Transverse colon (tissue), 4 donors: ENCODE measurements at regions not wholly inside any gene's neighbourhood (a gene's known extent, or its start where the extent isn't known, plus 50 kb on each side); places are given as distances from the start of the nearest gene placed in this dataset.

Source experiments
- DNase-seq: peaks from one replicate; pipeline ENCODE4 v3.0.0-alpha.2; 2019
- H3K27ac ChIP-seq, 4 donors: fragments of 200-600 bp; sonication (generic); 2 replicates each; pipeline ENCODE4 v1.5.1; 2016 to 2018; ENCODE audit warnings: inconsistent platforms in 4 of 4
- H3K27me3 ChIP-seq: fragments of 200-600 bp; sonication (generic); 2 replicates; pipeline ENCODE4 v1.5.1; 2017; ENCODE audit warnings: inconsistent platforms
- H3K36me3 ChIP-seq, 4 donors: fragments of 200-600 bp; sonication (generic); 2 replicates each; pipeline ENCODE4 v1.5.1; 2017 to 2019; ENCODE audit warnings: inconsistent platforms in 4 of 4
- H3K4me1 ChIP-seq, 4 donors: fragments of 200-600 bp; sonication (generic); 2 replicates each; pipeline ENCODE4 v1.5.1; 2017 to 2020; ENCODE audit warnings: inconsistent platforms in 4 of 4
- H3K4me3 ChIP-seq, 4 donors: fragments of 200-600 bp; sonication (generic); 1 replicate in 1 of 4; 2 replicates in 3 of 4; pipeline versions ENCODE4 v1.5.1 to v1.6.1; 2017 to 2019; ENCODE audit warnings: inconsistent platforms in 4 of 4
- H3K9me3 ChIP-seq, 2 donors: fragments of 200-600 bp; sonication (generic); 2 replicates each; pipeline ENCODE4 v1.5.1; 2017 to 2019; ENCODE audit warnings: inconsistent platforms in 2 of 2
- CTCF ChIP-seq, 5 experiments: fragments of 200-600 bp in 3 of 5; fragments of 450-650 bp in 2 of 5; sonication (generic) in 3 of 5; IDR thresholded peaks; 1 replicate in 2 of 5; 2 replicates in 3 of 5; pipeline ENCODE4 v1.5.1; 2016 to 2017; ENCODE audit warnings: antibody characterized with exemption in 5 of 5, inconsistent platforms in 3 of 5, mild to moderate bottlenecking in 2 of 5, moderate library complexity in 1 of 5
- EP300 ChIP-seq: sonication (generic); formaldehyde crosslinking; IDR thresholded peaks from one replicate; pipeline ENCODE4 v1.6.1; 2017; ENCODE audit warnings: antibody characterized with exemption, low read depth
- POLR2A ChIP-seq: fragments of 450-650 bp; IDR thresholded peaks from one replicate; pipeline ENCODE4 v1.6.1; 2016; ENCODE audit warnings: antibody characterized with exemption, mild to moderate bottlenecking, moderate library complexity
- POLR2AphosphoS5 ChIP-seq, 3 donors: sonication (generic); formaldehyde crosslinking; IDR thresholded peaks; one replicate each; pipeline ENCODE4 v1.6.1; 2016; ENCODE audit warnings: antibody characterized with exemption in 3 of 3
- WGBS, 2 donors: methylation state at CpG; one replicate each; pipeline ENCODE4 v1.1.5; 2018; ENCODE audit warnings: low coverage in 1 of 2; 5-methylcytosine and 5-hydroxymethylcytosine counted together
- in situ Hi-C, 4 donors: fragments of 200-750 bp; cut with MboI; loops; one replicate each; pipeline versions ENCODE4 v1.15.0 to v1.15.1; 2017; ENCODE audit warnings: low sequenced_read_pairs in 3 of 4, low pct_ligation_motif_present in 1 of 4, low pct_unique_long_range_greater_than_20kb in 1 of 4
- intact Hi-C: fragments of 100-400 bp; cut with DNase I; formaldehyde crosslinking; loops from one replicate; pipeline ENCODE4 v1.15.1; 2023; ENCODE audit warnings: low total_unique reads

GRCh38 chr13:83470133-83470797, 412.0 kb downstream of the SLITRK1 start:
- Histone ChIP-seq H3K4me3 (no peak overlapping the region), H3K9me3 (peaks cover 3 to 4% of the 10 kb centered on the region in 2 donors), H3K4me1 (no peaks in the 10 kb centered on the region), H3K27me3 (no peaks in the 10 kb centered on the region), H3K27ac (no peak overlapping the region), H3K36me3 (no peaks in the 10 kb centered on the region)
- no peak for DNase-seq
- in situ Hi-C loops (no loop called here), intact Hi-C loops (no loop called here)
- TF ChIP-seq POLR2A: no peak
- TF ChIP-seq EP300: no peak
- no peak for TF ChIP-seq CTCF (IDR thresholded peaks at IDR 0.05)
- no peak for TF ChIP-seq POLR2AphosphoS5 (IDR thresholded peaks at IDR 0.05)
- 50 to 65% methylated on average over 4 of the region's 4 CpGs for WGBS, 2 donors

- Histone ChIP-seq H3K36me3 (no peaks in the 10 kb centered on the region), H3K9me3 (peaks cover 0 to 4% of the 10 kb centered on the region in 2 donors), H3K4me3 (no peak overlapping the region), H3K27me3 (no peaks in the 10 kb centered on the region), H3K27ac (no peak overlapping the region), H3K4me1 (no peaks in the 10 kb centered on the region)
- WGBS, 2 donors: 88 to 93% methylated on average over 5 to 11 of the region's 11 CpGs
- no peak for DNase-seq
- no peak for TF ChIP-seq POLR2A
- TF ChIP-seq POLR2AphosphoS5 (IDR thresholded peaks at IDR 0.05): no peak
- TF ChIP-seq CTCF (IDR thresholded peaks at IDR 0.05): no peak
- TF ChIP-seq EP300: no peak
- intact Hi-C loops: no loop called here
- in situ Hi-C loops: no loop called here
Measured at GRCh38 chr13:83453723-83454122, 428.6 kb downstream of the SLITRK1 start.

- intact Hi-C loops (no loop called here), in situ Hi-C loops (no loop called here)
- Histone ChIP-seq H3K9me3 (peaks cover 0 to 4% of the 10 kb centered on the region in 2 donors), H3K27ac (no peak overlapping the region), H3K36me3 (no peaks in the 10 kb centered on the region), H3K4me1 (no peaks in the 10 kb centered on the region), H3K27me3 (no peaks in the 10 kb centered on the region), H3K4me3 (no peak overlapping the region)
- TF ChIP-seq POLR2A (no peak), POLR2AphosphoS5 (IDR thresholded peaks at IDR 0.05) (no peak), EP300 (no peak), CTCF (IDR thresholded peaks at IDR 0.05) (no peak)
- 92% methylated on average over 13 of the region's 13 CpGs; no CpG with 5 or more reads in 1 of the 2 donors for WGBS, 2 donors
- DNase-seq: no peak
Measured at GRCh38 chr13:83453300-83453699, 429.0 kb downstream of the SLITRK1 start.

- H3K36me3 ChIP-seq: no peaks in the 10 kb centered on the region
- DNase-seq: no peak
- TF ChIP-seq EP300 (no peak), POLR2A (no peak), POLR2AphosphoS5 (IDR thresholded peaks at IDR 0.05) (no peak), CTCF (IDR thresholded peaks at IDR 0.05) (no peak)
- in situ Hi-C loops (no loop called here), intact Hi-C loops (no loop called here)
- no peaks in the 10 kb centered on the region for H3K4me1 ChIP-seq
- no peak overlapping the region for H3K4me3 ChIP-seq
- peaks cover 0 to 2% of the 10 kb centered on the region in 2 donors for H3K9me3 ChIP-seq
- no peak overlapping the region for H3K27ac ChIP-seq
- no peaks in the 10 kb centered on the region for H3K27me3 ChIP-seq
- 87 to 92% methylated on average over 2 to 26 of the region's 26 CpGs for WGBS, 2 donors
Measured at GRCh38 chr13:83452292-83452950, 429.9 kb downstream of the SLITRK1 start.
